ENCODE measurements at regions not wholly inside any gene's neighbourhood (a gene's known extent, or its start where the extent isn't known, plus 50 kb on each side); places are given as distances from the start of the nearest gene placed in this dataset.

- TF ChIP-seq PRDM15 (CRISPR knock-in tag; IDR thresholded peaks at IDR 0.05) (no peak), NR2F1 (conservative IDR thresholded peaks at IDR 0.05) (no peak), BMI1 (IDR thresholded peaks at IDR 0.05; ENCODE audit: borderline replicate concordance) (peak; percentile 38; the same call in 1 of the 2 replicates), MTA3 (IDR thresholded peaks at IDR 0.05; ENCODE audit: borderline replicate concordance, low read length) (no peak), MXI1 (IDR thresholded peaks at IDR 0.05; ENCODE audit: low read depth, low read length) (no peak), IRF4 (IDR thresholded peaks at IDR 0.05; ENCODE audit: low read depth, low read length) (no peak), ZNF217 (IDR thresholded peaks at IDR 0.05) (no peak), SUPT20H (IDR thresholded peaks at IDR 0.05; ENCODE audit: borderline replicate concordance, control insufficient read depth, low read depth, low read length) (no peak), RCOR1 (conservative IDR thresholded peaks at IDR 0.05; ENCODE audit: low read depth, low read length) (no peak), GABPA (IDR thresholded peaks at IDR 0.05; ENCODE audit: low read depth) (no peak), TCF7 (IDR thresholded peaks at IDR 0.05; ENCODE audit: borderline replicate concordance) (no peak), ZBTB33 (IDR thresholded peaks at IDR 0.05) (no peak), KAT2A (conservative IDR thresholded peaks at IDR 0.05; ENCODE audit: control insufficient read depth, low read depth, low read length) (no peak), USF2 (IDR thresholded peaks at IDR 0.05; ENCODE audit: borderline replicate concordance, low read depth, low read length) (no peak), HCFC1 (IDR thresholded peaks at IDR 0.05; ENCODE audit: low read length) (no peak), CHD2 (IDR thresholded peaks at IDR 0.05; ENCODE audit: borderline replicate concordance, low read depth, low read length) (no peak), PKNOX1 (IDR thresholded peaks at IDR 0.05) (no peak), STAT3 (IDR thresholded peaks at IDR 0.05; ENCODE audit: low read depth, low read length) (no peak), WRNIP1 (IDR thresholded peaks at IDR 0.05; ENCODE audit: borderline replicate concordance, low read depth, low read length) (no peak), ZBTB11 (CRISPR knock-in tag; IDR thresholded peaks at IDR 0.05) (no peak)
Measured at GRCh38 chr7:109532262-109532992, 962.8 kb downstream of the DNAJB9 start (continued).
